HL-60 (cell line): ENCODE measurements at regions not wholly inside any gene's neighbourhood (a gene's known extent, or its start where the extent isn't known, plus 50 kb on each side); places are given as distances from the start of the nearest gene placed in this dataset.

Source experiments
- GABPA ChIP-seq: IDR thresholded peaks from 2 replicates; pipeline ENCODE4 v1.6.1; 2012; ENCODE audit warnings: low read depth
- POLR2AphosphoS5 ChIP-seq: IDR thresholded peaks from 2 replicates; pipeline ENCODE4 v1.6.1; 2012; ENCODE audit warnings: low read depth
- REST ChIP-seq: IDR thresholded peaks from 2 replicates; pipeline ENCODE4 v1.6.1; 2012; ENCODE audit warnings: low read depth; ENCODE audit not compliant: insufficient replicate concordance
- TF ChIP-seq, protein P1 (sequence below): IDR thresholded peaks from one replicate; pipeline ENCODE4 v1.5.1; 2011; ENCODE audit warnings: low read length, control low read depth, inconsistent platforms; ENCODE audit not compliant: insufficient read depth

DNA sequence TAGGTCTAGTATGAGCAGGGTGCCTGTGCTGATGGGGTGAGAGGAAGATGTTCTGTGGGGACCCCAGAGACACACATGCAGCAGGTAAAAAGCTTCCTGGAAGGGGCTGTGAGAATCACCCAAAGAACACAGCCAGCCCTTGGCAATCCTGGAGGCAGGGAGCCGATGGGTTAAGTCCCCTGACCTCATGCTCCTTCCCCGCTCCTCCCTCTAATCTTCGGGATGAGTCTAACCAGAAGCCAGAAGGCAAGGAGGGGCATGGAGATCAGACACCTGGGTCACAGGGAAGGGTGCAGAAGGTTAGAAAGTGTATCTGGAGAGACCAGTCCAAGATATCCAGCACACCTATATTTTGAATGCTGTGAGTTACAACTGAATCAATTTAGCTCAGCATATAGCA lies 274.1 kb upstream of the PAPPA start:
- TF ChIP-seq POLR2AphosphoS5 = no peak
- TF ChIP-seq GABPA = no peak
- TF ChIP-seq, protein P1, sequence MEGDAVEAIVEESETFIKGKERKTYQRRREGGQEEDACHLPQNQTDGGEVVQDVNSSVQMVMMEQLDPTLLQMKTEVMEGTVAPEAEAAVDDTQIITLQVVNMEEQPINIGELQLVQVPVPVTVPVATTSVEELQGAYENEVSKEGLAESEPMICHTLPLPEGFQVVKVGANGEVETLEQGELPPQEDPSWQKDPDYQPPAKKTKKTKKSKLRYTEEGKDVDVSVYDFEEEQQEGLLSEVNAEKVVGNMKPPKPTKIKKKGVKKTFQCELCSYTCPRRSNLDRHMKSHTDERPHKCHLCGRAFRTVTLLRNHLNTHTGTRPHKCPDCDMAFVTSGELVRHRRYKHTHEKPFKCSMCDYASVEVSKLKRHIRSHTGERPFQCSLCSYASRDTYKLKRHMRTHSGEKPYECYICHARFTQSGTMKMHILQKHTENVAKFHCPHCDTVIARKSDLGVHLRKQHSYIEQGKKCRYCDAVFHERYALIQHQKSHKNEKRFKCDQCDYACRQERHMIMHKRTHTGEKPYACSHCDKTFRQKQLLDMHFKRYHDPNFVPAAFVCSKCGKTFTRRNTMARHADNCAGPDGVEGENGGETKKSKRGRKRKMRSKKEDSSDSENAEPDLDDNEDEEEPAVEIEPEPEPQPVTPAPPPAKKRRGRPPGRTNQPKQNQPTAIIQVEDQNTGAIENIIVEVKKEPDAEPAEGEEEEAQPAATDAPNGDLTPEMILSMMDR = no peak
- TF ChIP-seq REST = no peak
